PC-9 (cell line): ENCODE measurements at regions not wholly inside any gene's neighbourhood (a gene's known extent, or its start where the extent isn't known, plus 50 kb on each side); places are given as distances from the start of the nearest gene placed in this dataset.

Experiments used
- CTCF ChIP-seq: fragments of 200-600 bp; sonication (generic); conservative IDR thresholded peaks from 2 replicates; pipeline ENCODE4 v1.6.1; 2017; ENCODE audit warnings: mixed run types, antibody characterized with exemption, mild to moderate bottlenecking, moderate library complexity
- EZH2 ChIP-seq: fragments of 200-600 bp; sonication (generic); IDR thresholded peaks from 2 replicates; pipeline ENCODE4 v1.8.0; 2017; ENCODE audit warnings: antibody characterized with exemption, low read depth

GRCh38 chr6:10082385-10082784 lies 332.5 kb downstream of the TFAP2A start:
- no peak for TF ChIP-seq CTCF
- TF ChIP-seq EZH2: no peak
